Adrenal gland (tissue), 5 donors: ENCODE measurements at regions not wholly inside any gene's neighbourhood (a gene's known extent, or its start where the extent isn't known, plus 50 kb on each side); places are given as distances from the start of the nearest gene placed in this dataset.

Experiments used
- POLR2A ChIP-seq, 2 donors: fragments of 450-650 bp; IDR thresholded peaks; one replicate each; pipeline ENCODE4 v1.6.1; 2017; ENCODE audit warnings: antibody characterized with exemption in 2 of 2, mild to moderate bottlenecking in 2 of 2, moderate library complexity in 1 of 2
- TF ChIP-seq, protein P1 (sequence below), 6 experiments: fragments of 450-650 bp in 4 of 6; fragments of 200-600 bp in 2 of 6; sonication (generic) in 1 of 6; IDR thresholded peaks; 1 replicate in 5 of 6; 2 replicates in 1 of 6; pipeline versions ENCODE4 v1.5.1 to v1.8.0; 2016 to 2021; ENCODE audit warnings: antibody characterized with exemption in 6 of 6, mild to moderate bottlenecking in 2 of 6, moderate library complexity in 1 of 6
- donor health status: DM: no; HTN: no; CAD: no.

DNA sequence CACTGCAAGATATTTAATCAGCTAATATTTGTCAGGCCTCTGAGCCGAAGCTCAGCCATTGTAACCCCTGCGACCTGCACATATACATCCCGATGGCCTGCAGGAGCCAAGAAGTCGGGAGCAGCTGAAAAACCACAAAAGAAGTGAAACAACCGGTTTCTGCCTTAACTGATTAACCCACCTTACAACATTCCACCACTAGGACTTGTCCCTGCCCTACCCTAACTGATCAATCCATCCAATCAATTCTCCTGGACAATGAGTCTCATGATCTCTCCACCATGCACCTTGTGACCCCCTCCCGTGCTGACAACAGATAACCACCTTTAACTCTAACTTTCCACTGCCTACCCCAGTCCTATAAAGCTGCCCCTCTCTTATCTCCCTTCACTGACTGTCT is 945.4 kb upstream of the GYPC start:
- no peak for TF ChIP-seq POLR2A (IDR thresholded peaks at IDR 0.05)
- TF ChIP-seq, protein P1, sequence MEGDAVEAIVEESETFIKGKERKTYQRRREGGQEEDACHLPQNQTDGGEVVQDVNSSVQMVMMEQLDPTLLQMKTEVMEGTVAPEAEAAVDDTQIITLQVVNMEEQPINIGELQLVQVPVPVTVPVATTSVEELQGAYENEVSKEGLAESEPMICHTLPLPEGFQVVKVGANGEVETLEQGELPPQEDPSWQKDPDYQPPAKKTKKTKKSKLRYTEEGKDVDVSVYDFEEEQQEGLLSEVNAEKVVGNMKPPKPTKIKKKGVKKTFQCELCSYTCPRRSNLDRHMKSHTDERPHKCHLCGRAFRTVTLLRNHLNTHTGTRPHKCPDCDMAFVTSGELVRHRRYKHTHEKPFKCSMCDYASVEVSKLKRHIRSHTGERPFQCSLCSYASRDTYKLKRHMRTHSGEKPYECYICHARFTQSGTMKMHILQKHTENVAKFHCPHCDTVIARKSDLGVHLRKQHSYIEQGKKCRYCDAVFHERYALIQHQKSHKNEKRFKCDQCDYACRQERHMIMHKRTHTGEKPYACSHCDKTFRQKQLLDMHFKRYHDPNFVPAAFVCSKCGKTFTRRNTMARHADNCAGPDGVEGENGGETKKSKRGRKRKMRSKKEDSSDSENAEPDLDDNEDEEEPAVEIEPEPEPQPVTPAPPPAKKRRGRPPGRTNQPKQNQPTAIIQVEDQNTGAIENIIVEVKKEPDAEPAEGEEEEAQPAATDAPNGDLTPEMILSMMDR (IDR thresholded peaks at IDR 0.05): no peak
